PC-3 (cell line): ENCODE measurements at regions not wholly inside any gene's neighbourhood (a gene's known extent, or its start where the extent isn't known, plus 50 kb on each side); places are given as distances from the start of the nearest gene placed in this dataset.

ENCODE experiments used
- ATAC-seq: fragments of 200-7000 bp; cut with Tn5 transposase; 2 replicates; pipeline ENCODE4 v1.9.1; 2020; ENCODE audit warnings: mild to moderate bottlenecking, moderate library complexity
- BruUV-seq: library from RNA; stranded (reverse); fragments of 400-500 nt; replicated peaks from 2 replicates; lab custom pipeline; 2021; lab: Mats Ljungman, UMichigan
- CTCF ChIA-PET: fragments of 300-600 bp; sonication (Branson Sonifier 250); formaldehyde crosslinking; loops from one replicate; lab custom pipeline; 2022; ENCODE audit warnings: antibody characterized with exemption; lab: Charles Lee
- POLR2A ChIA-PET: fragments of 300-600 bp; sonication (Branson Sonifier 250); formaldehyde crosslinking; loops from one replicate; lab custom pipeline; 2022; ENCODE audit warnings: antibody characterized with exemption; ENCODE audit not compliant: unreplicated experiment; lab: Charles Lee
- DNase-seq: peaks from one replicate; pipeline ENCODE4 v3.0.0-alpha.2; 2015
- H2AFZ ChIP-seq: fragments of 300-600 bp; sonication (generic); 2 replicates; pipeline ENCODE4 v1.6.0; 2016; ENCODE audit warnings: antibody characterized with exemption, low read length
- H3F3A ChIP-seq: fragments of 300-600 bp; sonication (generic); one replicate; pipeline ENCODE4 v1.6.0; 2017; ENCODE audit warnings: antibody characterized with exemption, low read length, control low read depth, mild to moderate bottlenecking; ENCODE audit not compliant: unreplicated experiment
- H3K27ac ChIP-seq: fragments of 300-600 bp; sonication (generic); 2 replicates; pipeline ENCODE4 v1.5.1; 2016; ENCODE audit warnings: mild to moderate bottlenecking, low read length
- H3K27me3 ChIP-seq: fragments of 300-600 bp; sonication (generic); 2 replicates; pipeline ENCODE4 v1.6.1; 2016; ENCODE audit warnings: low read length, mixed read lengths
- H3K36me3 ChIP-seq: fragments of 300-600 bp; sonication (generic); 2 replicates; pipeline ENCODE4 v1.6.1; 2016; ENCODE audit warnings: low read depth, mixed run types, low read length, mixed read lengths
- H3K4me1 ChIP-seq: fragments of 300-600 bp; sonication (generic); 2 replicates; pipeline ENCODE4 v1.5.1; 2016; ENCODE audit warnings: low read length; ENCODE audit not compliant: insufficient read depth
- H3K4me2 ChIP-seq: fragments of 300-600 bp; sonication (generic); 2 replicates; pipeline ENCODE4 v1.6.0; 2016; ENCODE audit warnings: low read length
- H3K4me3 ChIP-seq: fragments of 300-600 bp; sonication (generic); 2 replicates; pipeline ENCODE4 v1.5.1; 2016; ENCODE audit warnings: mild to moderate bottlenecking, low read length, mixed read lengths
- H3K79me2 ChIP-seq: fragments of 300-600 bp; sonication (generic); 2 replicates; pipeline ENCODE4 v1.6.1; 2017; ENCODE audit warnings: low read length, mixed read lengths
- H3K9ac ChIP-seq: fragments of 300-600 bp; sonication (generic); 2 replicates; pipeline ENCODE4 v1.6.0; 2016; ENCODE audit warnings: mild to moderate bottlenecking, low read length
- H3K9me2 ChIP-seq: fragments of 300-600 bp; sonication (generic); replicated peaks from 2 replicates; pipeline ENCODE4 v1.6.1; 2016; ENCODE audit warnings: mixed run types, low read length, mixed read lengths
- H3K9me3 ChIP-seq: fragments of 300-600 bp; sonication (generic); 2 replicates; pipeline ENCODE4 v1.6.1; 2016; ENCODE audit warnings: low read length, mixed read lengths
- H4K20me1 ChIP-seq: fragments of 300-600 bp; sonication (generic); 2 replicates; pipeline ENCODE4 v1.6.1; 2016; ENCODE audit warnings: low read length, mixed read lengths
- CTCF ChIP-seq: fragments of 300-600 bp; sonication (generic); conservative IDR thresholded peaks from 2 replicates; pipeline ENCODE4 v1.5.1; 2017; ENCODE audit warnings: antibody characterized with exemption, low read depth, mild to moderate bottlenecking, low read length
- EZH2 ChIP-seq: fragments of 300-600 bp; sonication (generic); IDR thresholded peaks from one replicate; pipeline ENCODE4 v1.6.1; 2017; ENCODE audit warnings: antibody characterized with exemption, mild to moderate bottlenecking, low read length; ENCODE audit not compliant: unreplicated experiment
- EZH2phosphoT487 ChIP-seq: fragments of 300-600 bp; sonication (generic); IDR thresholded peaks from 2 replicates; pipeline ENCODE4 v1.6.1; 2018; ENCODE audit warnings: mild to moderate bottlenecking, antibody characterized with exemption, low read length, borderline replicate concordance
- intact Hi-C: fragments of 100-400 bp; cut with micrococcal nuclease; formaldehyde crosslinking; loops from 2 replicates; pipeline ENCODE4 v1.9.0; 2023

GRCh38 chr9:22582221-22582620, 135.6 kb downstream of the DMRTA1 start:
- H4K20me1 ChIP-seq, result no peaks in the 10 kb centered on the region
- no peaks in the 10 kb centered on the region for H3K4me1 ChIP-seq
- no peaks in the 10 kb centered on the region for H3K9me3 ChIP-seq
- DNase-seq, result no peak
- H3K4me2 ChIP-seq, result no peak overlapping the region
- H3F3A ChIP-seq, result no peaks in the 10 kb centered on the region
- ATAC-seq, result no peak
- ChIA-PET CTCF (no interaction called here), POLR2A (no interaction called here)
- H3K27ac ChIP-seq, result no peak overlapping the region
- intact Hi-C loops, result no loop called here
- H3K9ac ChIP-seq, result no peak overlapping the region
- H3K36me3 ChIP-seq, result no peaks in the 10 kb centered on the region
- no peaks in the 10 kb centered on the region for H3K9me2 ChIP-seq
- H3K79me2 ChIP-seq, result no peaks in the 10 kb centered on the region
- no TSS peak for BruUV-seq
- H3K4me3 ChIP-seq, result no peak overlapping the region
- TF ChIP-seq EZH2phosphoT487 (no peak), EZH2 (no peak), CTCF (no peak)
- no peaks in the 10 kb centered on the region for H3K27me3 ChIP-seq
- H2AFZ ChIP-seq, result no peak overlapping the region

GRCh38 chr9:22588918-22589317, 142.3 kb downstream of the DMRTA1 start:
- H3K36me3 ChIP-seq, result no peaks in the 10 kb centered on the region
- POLR2A ChIA-PET, result no interaction called here
- no peak for DNase-seq

More at GRCh38 chr9:22588918-22589317, 142.3 kb downstream of the DMRTA1 start:
- TF ChIP-seq CTCF (no peak), EZH2phosphoT487 (no peak), EZH2 (no peak)
- Histone ChIP-seq H3F3A (no peaks in the 10 kb centered on the region), H3K9me3 (no peaks in the 10 kb centered on the region), H3K4me2 (no peak overlapping the region), H3K9me2 (no peaks in the 10 kb centered on the region), H2AFZ (no peak overlapping the region), H4K20me1 (no peaks in the 10 kb centered on the region), H3K9ac (no peak overlapping the region), H3K27me3 (no peaks in the 10 kb centered on the region), H3K4me1 (no peaks in the 10 kb centered on the region), H3K79me2 (no peaks in the 10 kb centered on the region), H3K27ac (no peak overlapping the region), H3K4me3 (no peak overlapping the region)
- CTCF ChIA-PET, result no interaction called here
- no peak for ATAC-seq
- intact Hi-C loops, result no loop called here
- no TSS peak for BruUV-seq
